ENCODE measurements at regions not wholly inside any gene's neighbourhood (a gene's known extent, or its start where the extent isn't known, plus 50 kb on each side); places are given as distances from the start of the nearest gene placed in this dataset.

GRCh38 chr4:20101831-20102230 lies 149.9 kb upstream of the SLIT2 start:
- no peak overlapping the region for H3K27ac Mint-ChIP-seq
- no peaks in the 10 kb centered on the region for H3K27me3 Mint-ChIP-seq (ENCODE audit: insufficient read depth)
- no peaks in the 10 kb centered on the region for H3K4me1 Mint-ChIP-seq (ENCODE audit: low read depth)
- peaks cover 14% of the 10 kb centered on the region for H3K9me3 Mint-ChIP-seq
- H3K36me3 Mint-ChIP-seq (ENCODE audit: low read depth): no peaks in the 10 kb centered on the region
- DNase-seq (ENCODE audit: low spot score): no peak
- intact Hi-C loops (cut with micrococcal nuclease): no loop called here
- no peak overlapping the region for H3K4me3 Mint-ChIP-seq

GRCh38 chr4:20096911-20097310 lies 154.8 kb upstream of the SLIT2 start:
- Mint-ChIP-seq H3K36me3 (ENCODE audit: low read depth) (no peaks in the 10 kb centered on the region), H3K27ac (no peak overlapping the region), H3K27me3 (ENCODE audit: insufficient read depth) (no peaks in the 10 kb centered on the region), H3K9me3 (peaks cover 15% of the 10 kb centered on the region), H3K4me3 (no peak overlapping the region), H3K4me1 (ENCODE audit: low read depth) (no peaks in the 10 kb centered on the region)
- DNase-seq (ENCODE audit: low spot score): no peak
- intact Hi-C loops (cut with micrococcal nuclease): no loop called here

GRCh38 chr4:20095805-20096541 lies 155.7 kb upstream of the SLIT2 start:
- H3K9me3 Mint-ChIP-seq: peaks cover 15% of the 10 kb centered on the region
- no peak for DNase-seq (ENCODE audit: low spot score)
- intact Hi-C loops (cut with micrococcal nuclease): no loop called here
- no peaks in the 10 kb centered on the region for H3K36me3 Mint-ChIP-seq (ENCODE audit: low read depth)
- H3K4me1 Mint-ChIP-seq (ENCODE audit: low read depth): no peaks in the 10 kb centered on the region
- no peak overlapping the region for H3K4me3 Mint-ChIP-seq
- no peak overlapping the region for H3K27ac Mint-ChIP-seq
- H3K27me3 Mint-ChIP-seq (ENCODE audit: insufficient read depth): no peaks in the 10 kb centered on the region

GRCh38 chr4:20091781-20092180 lies 159.9 kb upstream of the SLIT2 start:
- no peaks in the 10 kb centered on the region for H3K36me3 Mint-ChIP-seq (ENCODE audit: low read depth)
- no peaks in the 10 kb centered on the region for H3K4me1 Mint-ChIP-seq (ENCODE audit: low read depth)
- no peak for DNase-seq (ENCODE audit: low spot score)
- intact Hi-C loops (cut with micrococcal nuclease): no loop called here
- no peak overlapping the region for H3K4me3 Mint-ChIP-seq
- peaks cover 3% of the 10 kb centered on the region for H3K9me3 Mint-ChIP-seq
- no peak overlapping the region for H3K27ac Mint-ChIP-seq
- no peaks in the 10 kb centered on the region for H3K27me3 Mint-ChIP-seq (ENCODE audit: insufficient read depth)

- H3K4me1 Mint-ChIP-seq (ENCODE audit: low read depth): no peaks in the 10 kb centered on the region
- no peak for DNase-seq (ENCODE audit: low spot score)
- no peaks in the 10 kb centered on the region for H3K27me3 Mint-ChIP-seq (ENCODE audit: insufficient read depth)
- H3K36me3 Mint-ChIP-seq (ENCODE audit: low read depth): no peaks in the 10 kb centered on the region
- intact Hi-C loops (cut with micrococcal nuclease): no loop called here
- H3K27ac Mint-ChIP-seq: no peak overlapping the region
- no peak overlapping the region for H3K4me3 Mint-ChIP-seq
- no peaks in the 10 kb centered on the region for H3K9me3 Mint-ChIP-seq
Observed at GRCh38 chr4:20087522-20087911, 164.2 kb upstream of the SLIT2 start.

GRCh38 chr4:20086799-20087521 lies 164.7 kb upstream of the SLIT2 start:
- intact Hi-C loops (cut with micrococcal nuclease): no loop called here
- DNase-seq (ENCODE audit: low spot score): no peak
- Mint-ChIP-seq H3K27me3 (ENCODE audit: insufficient read depth) (no peaks in the 10 kb centered on the region), H3K9me3 (no peaks in the 10 kb centered on the region), H3K4me3 (no peak overlapping the region), H3K4me1 (ENCODE audit: low read depth) (no peaks in the 10 kb centered on the region), H3K36me3 (ENCODE audit: low read depth) (no peaks in the 10 kb centered on the region), H3K27ac (no peak overlapping the region)

- H3K4me1 Mint-ChIP-seq (ENCODE audit: low read depth): no peaks in the 10 kb centered on the region
- no peak for DNase-seq (ENCODE audit: low spot score)
- no peak overlapping the region for H3K27ac Mint-ChIP-seq
- no peaks in the 10 kb centered on the region for H3K27me3 Mint-ChIP-seq (ENCODE audit: insufficient read depth)
- H3K4me3 Mint-ChIP-seq: no peak overlapping the region
- no peaks in the 10 kb centered on the region for H3K9me3 Mint-ChIP-seq
- intact Hi-C loops (cut with micrococcal nuclease): no loop called here
- H3K36me3 Mint-ChIP-seq (ENCODE audit: low read depth): no peaks in the 10 kb centered on the region
Observed at GRCh38 chr4:20086067-20086798, 165.5 kb upstream of the SLIT2 start.

- Mint-ChIP-seq H3K4me1 (ENCODE audit: low read depth) (no peaks in the 10 kb centered on the region), H3K9me3 (no peaks in the 10 kb centered on the region), H3K27me3 (ENCODE audit: insufficient read depth) (no peaks in the 10 kb centered on the region), H3K27ac (no peak overlapping the region), H3K4me3 (no peak overlapping the region), H3K36me3 (ENCODE audit: low read depth) (no peaks in the 10 kb centered on the region)
- intact Hi-C loops (cut with micrococcal nuclease): no loop called here
- no peak for DNase-seq (ENCODE audit: low spot score)
Observed at GRCh38 chr4:20085653-20086052, 166.1 kb upstream of the SLIT2 start.

GRCh38 chr4:20085156-20085555 lies 166.5 kb upstream of the SLIT2 start:
- no peak overlapping the region for H3K27ac Mint-ChIP-seq
- no peaks in the 10 kb centered on the region for H3K27me3 Mint-ChIP-seq (ENCODE audit: insufficient read depth)
- H3K4me3 Mint-ChIP-seq: no peak overlapping the region
- H3K9me3 Mint-ChIP-seq: no peaks in the 10 kb centered on the region
- no peaks in the 10 kb centered on the region for H3K36me3 Mint-ChIP-seq (ENCODE audit: low read depth)
- intact Hi-C loops (cut with micrococcal nuclease): no loop called here
- no peak for DNase-seq (ENCODE audit: low spot score)
- H3K4me1 Mint-ChIP-seq (ENCODE audit: low read depth): no peaks in the 10 kb centered on the region

GRCh38 chr4:20084488-20084887 lies 167.2 kb upstream of the SLIT2 start:
- no peak for DNase-seq (ENCODE audit: low spot score)
- no peak overlapping the region for H3K4me3 Mint-ChIP-seq
- H3K27me3 Mint-ChIP-seq (ENCODE audit: insufficient read depth): no peaks in the 10 kb centered on the region
- no peak overlapping the region for H3K27ac Mint-ChIP-seq
- no peaks in the 10 kb centered on the region for H3K4me1 Mint-ChIP-seq (ENCODE audit: low read depth)
- no peaks in the 10 kb centered on the region for H3K9me3 Mint-ChIP-seq
- H3K36me3 Mint-ChIP-seq (ENCODE audit: low read depth): no peaks in the 10 kb centered on the region
- intact Hi-C loops (cut with micrococcal nuclease): no loop called here

- no peak overlapping the region for H3K27ac Mint-ChIP-seq
Observed at GRCh38 chr4:20078644-20079043, 173.1 kb upstream of the SLIT2 start.

GRCh38 chr4:20075248-20075871 lies 176.3 kb upstream of the SLIT2 start:
- Mint-ChIP-seq H3K9me3 (no peaks in the 10 kb centered on the region), H3K4me3 (no peak overlapping the region), H3K27me3 (ENCODE audit: insufficient read depth) (no peaks in the 10 kb centered on the region), H3K4me1 (ENCODE audit: low read depth) (no peaks in the 10 kb centered on the region), H3K36me3 (ENCODE audit: low read depth) (no peaks in the 10 kb centered on the region), H3K27ac (no peak overlapping the region)
- no peak for DNase-seq (ENCODE audit: low spot score)
- intact Hi-C loops (cut with micrococcal nuclease): no loop called here

More at GRCh38 chr4:20078644-20079043, 173.1 kb upstream of the SLIT2 start:
- Mint-ChIP-seq H3K36me3 (ENCODE audit: low read depth) (no peaks in the 10 kb centered on the region), H3K4me3 (no peak overlapping the region), H3K4me1 (ENCODE audit: low read depth) (no peaks in the 10 kb centered on the region), H3K9me3 (no peaks in the 10 kb centered on the region), H3K27me3 (ENCODE audit: insufficient read depth) (no peaks in the 10 kb centered on the region)
- no peak for DNase-seq (ENCODE audit: low spot score)
- intact Hi-C loops (cut with micrococcal nuclease): no loop called here

- H3K36me3 Mint-ChIP-seq (ENCODE audit: low read depth): no peaks in the 10 kb centered on the region
- no peak overlapping the region for H3K27ac Mint-ChIP-seq
- no peak for DNase-seq (ENCODE audit: low spot score)
- no peaks in the 10 kb centered on the region for H3K9me3 Mint-ChIP-seq
- no peaks in the 10 kb centered on the region for H3K27me3 Mint-ChIP-seq (ENCODE audit: insufficient read depth)
- H3K4me1 Mint-ChIP-seq (ENCODE audit: low read depth): no peaks in the 10 kb centered on the region
- H3K4me3 Mint-ChIP-seq: no peak overlapping the region
- intact Hi-C loops (cut with micrococcal nuclease): no loop called here
Observed at GRCh38 chr4:20074450-20074849, 177.3 kb upstream of the SLIT2 start.

Data from activated T-helper 1 cell treated with anti-CD3 and anti-CD28 coated beads, Interleukin-12 subunit alpha, Interleukin-12 subunit beta, Interleukin-2, Interleukin-4 antibody, amounts not matched to agents 30 ng/mL and 10 ng/mL and 1 ng/mL, durations not matched to agents 14 hours and 24 hours and 36 hours (primary cell).